ENCODE measurements at regions not wholly inside any gene's neighbourhood (a gene's known extent, or its start where the extent isn't known, plus 50 kb on each side); places are given as distances from the start of the nearest gene placed in this dataset.

DNA sequence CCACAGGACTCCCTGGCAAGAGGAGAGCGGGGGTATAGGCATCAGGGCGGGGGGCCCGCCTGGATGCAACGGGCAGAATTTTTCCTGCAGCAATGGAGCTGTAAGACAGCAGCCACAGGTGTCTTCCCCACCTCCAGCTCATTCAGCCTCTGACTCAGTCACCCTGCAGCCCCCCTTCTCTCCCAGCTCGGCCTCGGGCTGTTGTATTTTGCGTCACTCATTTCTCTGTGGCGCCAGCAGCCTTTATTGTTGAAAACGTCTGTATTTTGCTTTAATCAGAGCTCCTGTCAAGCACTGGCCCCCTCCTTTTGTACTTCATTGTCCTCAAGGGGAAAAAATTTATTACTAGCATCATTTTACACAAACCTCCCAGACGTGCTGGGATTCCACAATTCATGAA, 117.7 kb downstream of the WSCD1 start:
- Mint-ChIP-seq H3K4me3 (ENCODE audit: low read depth) (no peak overlapping the region), H3K27ac (no peak overlapping the region)
- no peak for DNase-seq (ENCODE audit: low spot score, unreplicated experiment)

DNA sequence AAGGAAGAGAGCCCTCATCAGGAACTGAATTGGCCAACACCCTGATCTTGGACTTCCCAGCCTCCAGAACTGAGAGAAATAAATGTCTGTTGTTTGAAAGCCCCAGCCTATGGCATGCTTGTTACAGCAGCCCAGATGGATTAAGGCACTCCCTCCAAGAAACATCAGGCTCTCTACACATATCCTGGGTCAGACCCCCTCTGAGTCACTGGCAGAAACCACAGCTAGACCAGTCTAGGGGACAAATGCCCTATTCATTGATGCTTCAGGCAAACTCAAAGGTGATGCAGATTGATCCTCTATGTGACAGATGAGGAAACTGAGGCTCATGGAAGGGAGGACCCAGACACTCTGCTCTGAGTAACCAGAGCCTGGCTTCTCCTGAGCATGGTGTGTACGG, 116.8 kb downstream of the WSCD1 start:
- H3K4me3 Mint-ChIP-seq (ENCODE audit: low read depth) = no peak overlapping the region
- H3K9me3 Mint-ChIP-seq (ENCODE audit: low read depth) = no peaks in the 10 kb centered on the region
- DNase-seq (ENCODE audit: low spot score, unreplicated experiment) = no peak
- H3K27ac Mint-ChIP-seq = no peak overlapping the region
- no peaks in the 10 kb centered on the region for H3K4me1 Mint-ChIP-seq (ENCODE audit: low read depth)
- H3K27me3 Mint-ChIP-seq = peaks cover 15% of the 10 kb centered on the region
- no peaks in the 10 kb centered on the region for H3K36me3 Mint-ChIP-seq (ENCODE audit: insufficient read depth)
- TF ChIP-seq, protein P1, sequence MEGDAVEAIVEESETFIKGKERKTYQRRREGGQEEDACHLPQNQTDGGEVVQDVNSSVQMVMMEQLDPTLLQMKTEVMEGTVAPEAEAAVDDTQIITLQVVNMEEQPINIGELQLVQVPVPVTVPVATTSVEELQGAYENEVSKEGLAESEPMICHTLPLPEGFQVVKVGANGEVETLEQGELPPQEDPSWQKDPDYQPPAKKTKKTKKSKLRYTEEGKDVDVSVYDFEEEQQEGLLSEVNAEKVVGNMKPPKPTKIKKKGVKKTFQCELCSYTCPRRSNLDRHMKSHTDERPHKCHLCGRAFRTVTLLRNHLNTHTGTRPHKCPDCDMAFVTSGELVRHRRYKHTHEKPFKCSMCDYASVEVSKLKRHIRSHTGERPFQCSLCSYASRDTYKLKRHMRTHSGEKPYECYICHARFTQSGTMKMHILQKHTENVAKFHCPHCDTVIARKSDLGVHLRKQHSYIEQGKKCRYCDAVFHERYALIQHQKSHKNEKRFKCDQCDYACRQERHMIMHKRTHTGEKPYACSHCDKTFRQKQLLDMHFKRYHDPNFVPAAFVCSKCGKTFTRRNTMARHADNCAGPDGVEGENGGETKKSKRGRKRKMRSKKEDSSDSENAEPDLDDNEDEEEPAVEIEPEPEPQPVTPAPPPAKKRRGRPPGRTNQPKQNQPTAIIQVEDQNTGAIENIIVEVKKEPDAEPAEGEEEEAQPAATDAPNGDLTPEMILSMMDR (IDR thresholded peaks at IDR 0.05; ENCODE audit: unreplicated experiment) = no peak

More for the DNA sequence above, 117.7 kb downstream of the WSCD1 start:
- H3K4me1 Mint-ChIP-seq (ENCODE audit: low read depth) = no peaks in the 10 kb centered on the region
- no peaks in the 10 kb centered on the region for H3K36me3 Mint-ChIP-seq (ENCODE audit: insufficient read depth)
- peaks cover 17% of the 10 kb centered on the region for H3K27me3 Mint-ChIP-seq
- TF ChIP-seq, protein P1 (IDR thresholded peaks at IDR 0.05; ENCODE audit: unreplicated experiment) = no peak
- H3K9me3 Mint-ChIP-seq (ENCODE audit: low read depth) = no peaks in the 10 kb centered on the region

DNA sequence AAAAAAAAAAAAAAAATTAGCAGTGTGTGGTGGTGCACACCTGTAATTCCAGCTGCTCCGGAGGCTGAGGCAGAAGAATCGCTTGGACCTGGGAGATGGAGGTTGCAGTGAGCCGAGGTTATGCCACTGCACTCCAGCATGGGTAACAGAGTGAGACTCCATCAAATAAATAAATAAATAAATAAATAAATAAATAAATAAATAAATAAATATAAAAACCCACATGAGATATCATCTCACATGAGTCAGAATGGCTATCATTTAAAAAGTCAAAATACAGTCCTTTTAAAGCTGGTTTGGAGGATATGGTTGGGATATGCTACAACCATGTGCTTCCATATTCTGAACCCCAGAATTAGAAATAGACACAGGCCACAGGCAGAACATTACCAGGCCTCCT, 114.3 kb downstream of the WSCD1 start:
- Mint-ChIP-seq H3K36me3 (ENCODE audit: insufficient read depth) (no peaks in the 10 kb centered on the region), H3K4me3 (ENCODE audit: low read depth) (no peak overlapping the region), H3K9me3 (ENCODE audit: low read depth) (no peaks in the 10 kb centered on the region), H3K27me3 (peaks cover 9% of the 10 kb centered on the region), H3K27ac (no peak overlapping the region), H3K4me1 (ENCODE audit: low read depth) (no peaks in the 10 kb centered on the region)
- TF ChIP-seq, protein P1 (IDR thresholded peaks at IDR 0.05; ENCODE audit: unreplicated experiment) = no peak
- no peak for DNase-seq (ENCODE audit: low spot score, unreplicated experiment)

DNA sequence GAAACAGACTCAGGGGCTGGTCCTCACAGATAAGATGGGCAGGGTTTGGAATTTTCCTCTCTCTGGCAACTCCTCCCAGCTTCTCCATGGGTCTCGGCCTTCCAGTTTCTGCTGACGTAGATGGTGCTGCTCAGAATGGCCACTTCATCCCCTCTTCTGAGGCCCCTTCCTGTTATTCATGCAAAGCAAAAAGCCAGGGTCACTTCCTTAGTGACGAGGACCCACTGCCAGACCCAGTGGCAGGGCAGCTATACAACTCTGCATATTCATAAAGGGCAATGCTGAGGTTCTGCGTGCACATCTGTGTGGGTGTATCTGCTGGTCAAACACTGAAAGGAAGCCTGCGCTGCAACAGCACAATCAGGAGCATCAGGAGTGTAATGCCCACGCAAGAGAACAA, 108.8 kb downstream of the WSCD1 start:
- Mint-ChIP-seq H3K4me1 (ENCODE audit: low read depth) (no peaks in the 10 kb centered on the region), H3K9me3 (ENCODE audit: low read depth) (no peaks in the 10 kb centered on the region), H3K27me3 (peaks cover 23% of the 10 kb centered on the region), H3K4me3 (ENCODE audit: low read depth) (no peak overlapping the region), H3K27ac (no peak overlapping the region), H3K36me3 (ENCODE audit: insufficient read depth) (no peaks in the 10 kb centered on the region)
- TF ChIP-seq, protein P1 (IDR thresholded peaks at IDR 0.05; ENCODE audit: unreplicated experiment) = no peak
- no peak for DNase-seq (ENCODE audit: low spot score, unreplicated experiment)

DNA sequence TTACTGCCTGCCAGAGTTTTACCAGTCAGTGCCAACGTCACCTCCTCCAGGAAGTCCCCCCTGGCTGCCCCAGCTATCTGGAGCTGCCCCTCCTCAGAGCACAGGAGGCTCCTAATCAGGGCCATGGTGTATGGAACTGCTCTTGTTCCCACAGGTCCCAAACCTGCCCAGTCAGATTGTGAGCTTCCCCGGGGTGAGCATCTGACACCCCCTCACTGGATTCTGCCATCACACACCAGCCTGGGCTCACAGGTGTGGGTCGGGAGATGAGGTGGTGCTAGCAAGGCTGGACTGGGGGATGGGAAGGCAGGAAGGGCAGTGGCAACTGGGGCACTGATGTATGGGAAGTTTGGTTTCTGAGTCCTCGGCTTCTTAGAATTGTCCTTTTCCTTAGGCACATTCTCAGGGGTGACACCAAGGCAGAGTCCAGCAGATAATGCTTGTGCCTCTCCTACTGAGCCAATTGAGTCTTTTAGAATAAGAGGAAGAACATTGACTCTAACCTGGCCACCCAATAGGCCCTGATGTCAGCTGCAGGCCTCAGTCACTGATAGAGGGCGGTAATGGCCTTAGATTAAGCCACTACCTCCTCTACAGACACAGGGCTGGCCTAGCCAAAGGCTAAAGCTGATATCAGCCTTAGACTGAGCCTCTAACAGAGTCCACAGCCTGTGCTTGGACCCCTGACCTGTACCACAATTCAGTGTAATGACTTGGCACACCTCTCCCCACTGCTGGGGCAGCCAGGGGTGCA, 107.9 kb downstream of the WSCD1 start:
- no peak for DNase-seq (ENCODE audit: low spot score, unreplicated experiment)
- no peak overlapping the region for H3K4me3 Mint-ChIP-seq (ENCODE audit: low read depth)
- H3K36me3 Mint-ChIP-seq (ENCODE audit: insufficient read depth) = no peaks in the 10 kb centered on the region
- TF ChIP-seq, protein P1 (IDR thresholded peaks at IDR 0.05; ENCODE audit: unreplicated experiment) = no peak
- H3K27me3 Mint-ChIP-seq = peaks cover 28% of the 10 kb centered on the region
- no peak overlapping the region for H3K27ac Mint-ChIP-seq
- H3K9me3 Mint-ChIP-seq (ENCODE audit: low read depth) = no peaks in the 10 kb centered on the region
- H3K4me1 Mint-ChIP-seq (ENCODE audit: low read depth) = no peaks in the 10 kb centered on the region
